ENCODE measurements at regions not wholly inside any gene's neighbourhood (a gene's known extent, or its start where the extent isn't known, plus 50 kb on each side); places are given as distances from the start of the nearest gene placed in this dataset.

DNA sequence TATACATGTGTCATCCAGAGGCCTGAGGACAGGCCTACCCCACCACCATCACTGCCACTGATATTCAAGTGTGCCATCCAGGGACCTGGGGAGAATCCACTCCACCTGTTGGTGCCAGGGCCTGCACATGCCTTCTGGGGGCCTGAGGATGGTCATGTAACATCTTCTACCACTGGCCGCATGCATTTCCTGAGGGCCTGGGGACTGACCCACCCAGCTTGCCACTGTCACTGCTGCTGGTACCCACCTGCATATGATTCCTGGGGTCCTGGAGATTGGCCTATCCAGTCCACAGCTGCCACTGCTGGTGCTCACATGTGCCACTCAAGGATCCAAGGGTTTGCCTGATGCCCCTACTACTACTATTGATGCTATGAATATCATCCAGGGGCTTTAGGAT lies 184.3 kb upstream of the SYNCRIP start:
- TF ChIP-seq CTCF (IDR thresholded peaks at IDR 0.05; ENCODE audit: poor library complexity, severe bottlenecking), result no peak
- no peaks in the 10 kb centered on the region for H3K9me3 ChIP-seq (ENCODE audit: severe bottlenecking)
- H3K27me3 ChIP-seq (ENCODE audit: insufficient read depth, poor library complexity, severe bottlenecking), result no peaks in the 10 kb centered on the region
- H3K4me1 ChIP-seq (ENCODE audit: insufficient read depth, poor library complexity, severe bottlenecking), result no peaks in the 10 kb centered on the region
- H3K27ac ChIP-seq (ENCODE audit: poor library complexity, severe bottlenecking), result no peak overlapping the region
- no peak overlapping the region for H3K4me3 ChIP-seq (ENCODE audit: severe bottlenecking)
- no peak for ATAC-seq (ENCODE audit: low read depth)
- no peak for DNase-seq (ENCODE audit: low spot score)
- no peaks in the 10 kb centered on the region for H3K36me3 ChIP-seq (ENCODE audit: low read depth)

- no peak overlapping the region for H3K27ac ChIP-seq (ENCODE audit: poor library complexity, severe bottlenecking)
- H3K36me3 ChIP-seq (ENCODE audit: low read depth), result no peaks in the 10 kb centered on the region
- DNase-seq (ENCODE audit: low spot score), result no peak
- TF ChIP-seq CTCF (IDR thresholded peaks at IDR 0.05; ENCODE audit: poor library complexity, severe bottlenecking), result no peak
- H3K27me3 ChIP-seq (ENCODE audit: insufficient read depth, poor library complexity, severe bottlenecking), result no peaks in the 10 kb centered on the region
- no peaks in the 10 kb centered on the region for H3K9me3 ChIP-seq (ENCODE audit: severe bottlenecking)
- H3K4me1 ChIP-seq (ENCODE audit: insufficient read depth, poor library complexity, severe bottlenecking), result no peaks in the 10 kb centered on the region
- H3K4me3 ChIP-seq (ENCODE audit: severe bottlenecking), result no peak overlapping the region
- no peak for ATAC-seq (ENCODE audit: low read depth)
Measured at GRCh38 chr6:85824329-85824728, 181.6 kb upstream of the SYNCRIP start.

DNA sequence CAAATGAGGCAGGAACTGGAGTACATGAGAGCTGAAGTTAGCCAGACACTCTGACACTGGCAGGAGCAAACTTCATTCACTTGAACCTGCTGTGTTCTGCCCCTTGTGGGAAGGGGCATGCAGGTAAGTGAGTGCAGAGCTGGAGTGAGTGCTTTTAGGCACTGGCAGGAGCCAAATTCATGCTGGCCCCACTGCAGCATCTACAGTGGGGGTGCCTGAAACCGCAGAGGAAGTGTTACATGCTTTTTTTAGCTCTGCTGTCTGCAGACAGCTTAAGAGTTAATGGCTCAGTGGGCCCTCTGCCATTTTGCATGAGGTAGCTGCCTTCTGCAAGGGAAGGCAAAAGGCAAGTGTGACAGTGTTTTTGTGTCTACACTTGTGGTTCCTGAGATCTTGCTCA lies 167.9 kb upstream of the SYNCRIP start:
- no peak overlapping the region for H3K4me3 ChIP-seq (ENCODE audit: severe bottlenecking)
- no peak overlapping the region for H3K27ac ChIP-seq (ENCODE audit: poor library complexity, severe bottlenecking)
- ATAC-seq (ENCODE audit: low read depth) (no peak), DNase-seq (ENCODE audit: low spot score) (no peak)
- no peaks in the 10 kb centered on the region for H3K27me3 ChIP-seq (ENCODE audit: insufficient read depth, poor library complexity, severe bottlenecking)
- no peaks in the 10 kb centered on the region for H3K9me3 ChIP-seq (ENCODE audit: severe bottlenecking)
- no peaks in the 10 kb centered on the region for H3K36me3 ChIP-seq (ENCODE audit: low read depth)
- H3K4me1 ChIP-seq (ENCODE audit: insufficient read depth, poor library complexity, severe bottlenecking), result no peaks in the 10 kb centered on the region
- TF ChIP-seq CTCF (IDR thresholded peaks at IDR 0.05; ENCODE audit: poor library complexity, severe bottlenecking), result no peak

GRCh38 chr6:85803721-85804120 lies 161.0 kb upstream of the SYNCRIP start:
- TF ChIP-seq CTCF (IDR thresholded peaks at IDR 0.05; ENCODE audit: poor library complexity, severe bottlenecking), result no peak
- Histone ChIP-seq H3K4me3 (ENCODE audit: severe bottlenecking) (no peak overlapping the region), H3K27ac (ENCODE audit: poor library complexity, severe bottlenecking) (no peak overlapping the region), H3K27me3 (ENCODE audit: insufficient read depth, poor library complexity, severe bottlenecking) (no peaks in the 10 kb centered on the region), H3K36me3 (ENCODE audit: low read depth) (no peaks in the 10 kb centered on the region), H3K9me3 (ENCODE audit: severe bottlenecking) (no peaks in the 10 kb centered on the region), H3K4me1 (ENCODE audit: insufficient read depth, poor library complexity, severe bottlenecking) (no peaks in the 10 kb centered on the region)
- DNase-seq (ENCODE audit: low spot score) (no peak), ATAC-seq (ENCODE audit: low read depth) (no peak)

DNA sequence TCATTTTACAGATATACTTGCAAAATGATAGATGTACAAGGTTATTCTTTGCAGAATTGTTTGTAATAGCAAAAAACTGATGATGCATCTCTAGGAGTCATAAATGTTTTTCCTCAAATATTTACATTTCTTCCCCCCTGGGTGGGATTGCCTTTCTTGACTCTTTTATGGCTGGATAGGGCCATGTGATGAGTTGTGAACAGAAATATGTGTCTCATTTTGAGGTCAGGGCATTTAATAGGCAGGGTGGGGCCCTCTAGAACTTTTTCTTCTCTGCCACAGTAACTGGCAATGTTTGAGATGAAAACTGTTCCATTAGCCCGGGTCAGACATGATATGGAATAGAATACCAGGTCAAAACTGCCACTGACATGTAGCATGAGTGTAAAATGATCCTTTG lies 159.5 kb upstream of the SYNCRIP start:
- no peak for TF ChIP-seq CTCF (IDR thresholded peaks at IDR 0.05; ENCODE audit: poor library complexity, severe bottlenecking)
- H3K27ac ChIP-seq (ENCODE audit: poor library complexity, severe bottlenecking), result no peak overlapping the region
- H3K4me3 ChIP-seq (ENCODE audit: severe bottlenecking), result no peak overlapping the region
- H3K9me3 ChIP-seq (ENCODE audit: severe bottlenecking), result peaks cover 2% of the 10 kb centered on the region
- no peaks in the 10 kb centered on the region for H3K27me3 ChIP-seq (ENCODE audit: insufficient read depth, poor library complexity, severe bottlenecking)
- ATAC-seq (ENCODE audit: low read depth), result no peak
- no peaks in the 10 kb centered on the region for H3K4me1 ChIP-seq (ENCODE audit: insufficient read depth, poor library complexity, severe bottlenecking)
- no peaks in the 10 kb centered on the region for H3K36me3 ChIP-seq (ENCODE audit: low read depth)
- no peak for DNase-seq (ENCODE audit: low spot score)

Measured in RWPE2 (cell line).